Panc1 (cell line): ENCODE measurements at regions not wholly inside any gene's neighbourhood (a gene's known extent, or its start where the extent isn't known, plus 50 kb on each side); places are given as distances from the start of the nearest gene placed in this dataset.

Experiments
- CTCF ChIP-seq: fragments of 450-650 bp; IDR thresholded peaks from 2 replicates; pipeline ENCODE4 v1.5.1; 2017; ENCODE audit warnings: mild to moderate bottlenecking
- POLR2AphosphoS5 ChIP-seq: IDR thresholded peaks from 2 replicates; pipeline ENCODE4 v1.6.1; 2012; ENCODE audit warnings: mild to moderate bottlenecking, low read depth, low read length, moderate library complexity
- SIN3A ChIP-seq: IDR thresholded peaks from 2 replicates; pipeline ENCODE4 v1.6.1; 2012; ENCODE audit warnings: low read depth, mild to moderate bottlenecking, low read length, moderate library complexity, borderline replicate concordance; ENCODE audit not compliant: insufficient read depth
- TCF7L2 ChIP-seq: IDR thresholded peaks from 2 replicates; pipeline ENCODE4 v1.6.1; 2011; ENCODE audit warnings: mild to moderate bottlenecking, low read depth, low read length, inconsistent platforms
- TF ChIP-seq, protein P1 (sequence below), 2 experiments: IDR thresholded peaks; 2 replicates each; pipeline ENCODE4 v1.6.1; 2011 to 2012; ENCODE audit warnings: low read depth in 2 of 2, control low read depth in 1 of 2, low read length in 1 of 2, mild to moderate bottlenecking in 1 of 2, moderate library complexity in 1 of 2; ENCODE audit not compliant: insufficient read depth in 1 of 2

GRCh38 chr10:16361086-16361485 is 75.7 kb upstream of the PTER start:
- TF ChIP-seq CTCF (no peak), POLR2AphosphoS5 (no peak), SIN3A (no peak), TCF7L2 (no peak)
- TF ChIP-seq, protein P1, sequence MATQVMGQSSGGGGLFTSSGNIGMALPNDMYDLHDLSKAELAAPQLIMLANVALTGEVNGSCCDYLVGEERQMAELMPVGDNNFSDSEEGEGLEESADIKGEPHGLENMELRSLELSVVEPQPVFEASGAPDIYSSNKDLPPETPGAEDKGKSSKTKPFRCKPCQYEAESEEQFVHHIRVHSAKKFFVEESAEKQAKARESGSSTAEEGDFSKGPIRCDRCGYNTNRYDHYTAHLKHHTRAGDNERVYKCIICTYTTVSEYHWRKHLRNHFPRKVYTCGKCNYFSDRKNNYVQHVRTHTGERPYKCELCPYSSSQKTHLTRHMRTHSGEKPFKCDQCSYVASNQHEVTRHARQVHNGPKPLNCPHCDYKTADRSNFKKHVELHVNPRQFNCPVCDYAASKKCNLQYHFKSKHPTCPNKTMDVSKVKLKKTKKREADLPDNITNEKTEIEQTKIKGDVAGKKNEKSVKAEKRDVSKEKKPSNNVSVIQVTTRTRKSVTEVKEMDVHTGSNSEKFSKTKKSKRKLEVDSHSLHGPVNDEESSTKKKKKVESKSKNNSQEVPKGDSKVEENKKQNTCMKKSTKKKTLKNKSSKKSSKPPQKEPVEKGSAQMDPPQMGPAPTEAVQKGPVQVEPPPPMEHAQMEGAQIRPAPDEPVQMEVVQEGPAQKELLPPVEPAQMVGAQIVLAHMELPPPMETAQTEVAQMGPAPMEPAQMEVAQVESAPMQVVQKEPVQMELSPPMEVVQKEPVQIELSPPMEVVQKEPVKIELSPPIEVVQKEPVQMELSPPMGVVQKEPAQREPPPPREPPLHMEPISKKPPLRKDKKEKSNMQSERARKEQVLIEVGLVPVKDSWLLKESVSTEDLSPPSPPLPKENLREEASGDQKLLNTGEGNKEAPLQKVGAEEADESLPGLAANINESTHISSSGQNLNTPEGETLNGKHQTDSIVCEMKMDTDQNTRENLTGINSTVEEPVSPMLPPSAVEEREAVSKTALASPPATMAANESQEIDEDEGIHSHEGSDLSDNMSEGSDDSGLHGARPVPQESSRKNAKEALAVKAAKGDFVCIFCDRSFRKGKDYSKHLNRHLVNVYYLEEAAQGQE (IDR thresholded peaks at IDR 0.05; ENCODE audit: insufficient read depth in 1 of 2, low read depth in 2 of 2, low read length in 1 of 2), result no peak
